Effector memory CD4-positive, alpha-beta T cell (primary cell): ENCODE measurements at regions not wholly inside any gene's neighbourhood (a gene's known extent, or its start where the extent isn't known, plus 50 kb on each side); places are given as distances from the start of the nearest gene placed in this dataset.

Experiments
- DNase-seq, 3 donors: peaks; one replicate each; pipeline ENCODE4 v3.0.0-alpha.2; 2020
- H3K27ac ChIP-seq: 2 replicates; pipeline ENCODE4 v1.7.0; 2013; ENCODE audit warnings: mild to moderate bottlenecking, low read length, moderate library complexity; ENCODE audit not compliant: insufficient read depth, poor library complexity, severe bottlenecking
- H3K27me3 ChIP-seq: replicated peaks from 2 replicates; pipeline ENCODE4 v1.7.0; 2013; ENCODE audit warnings: mild to moderate bottlenecking, low read length; ENCODE audit not compliant: insufficient read depth, control insufficient read depth, poor library complexity, severe bottlenecking
- H3K36me3 ChIP-seq: 2 replicates; pipeline ENCODE4 v1.7.0; 2013; ENCODE audit warnings: mild to moderate bottlenecking, low read length, moderate library complexity; ENCODE audit not compliant: control insufficient read depth, insufficient read depth
- H3K4me1 ChIP-seq: 2 replicates; pipeline ENCODE4 v1.7.0; 2013; ENCODE audit warnings: low read length, mild to moderate bottlenecking; ENCODE audit not compliant: control insufficient read depth, insufficient read depth, poor library complexity, severe bottlenecking
- H3K4me3 ChIP-seq: 2 replicates; pipeline ENCODE4 v1.7.0; 2013; ENCODE audit warnings: low read length, low read depth, mild to moderate bottlenecking; ENCODE audit not compliant: insufficient read depth, poor library complexity, severe bottlenecking
- H3K9me3 ChIP-seq: 2 replicates; pipeline ENCODE4 v1.7.0; 2013; ENCODE audit warnings: mild to moderate bottlenecking, low read length, moderate library complexity; ENCODE audit not compliant: control insufficient read depth

DNA sequence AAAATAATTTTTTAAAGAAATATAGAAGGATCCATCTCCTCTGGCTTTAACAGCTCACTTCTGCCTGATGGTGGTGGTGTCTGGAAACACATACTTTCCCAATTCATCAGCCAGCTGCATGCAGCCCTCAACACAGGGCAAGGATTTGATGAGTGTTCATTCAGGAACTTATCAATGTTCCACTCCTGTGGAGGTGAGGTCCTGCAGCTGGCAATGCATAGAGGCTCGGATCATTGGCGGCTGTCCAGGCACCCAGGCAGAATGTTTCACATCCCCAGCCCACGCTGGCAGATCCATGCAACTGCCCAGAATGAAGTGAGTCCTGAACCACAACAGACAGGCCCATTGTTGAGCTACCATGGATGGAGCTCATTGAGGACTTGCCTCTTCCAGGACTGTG, 55.2 kb upstream of the KCNMA1 start:
- no peaks in the 10 kb centered on the region for H3K9me3 ChIP-seq
- H3K4me1 ChIP-seq = no peaks in the 10 kb centered on the region
- no peaks in the 10 kb centered on the region for H3K27me3 ChIP-seq
- DNase-seq = no peak
- H3K4me3 ChIP-seq = no peak overlapping the region
- H3K27ac ChIP-seq = no peak overlapping the region
- H3K36me3 ChIP-seq = no peaks in the 10 kb centered on the region

DNA sequence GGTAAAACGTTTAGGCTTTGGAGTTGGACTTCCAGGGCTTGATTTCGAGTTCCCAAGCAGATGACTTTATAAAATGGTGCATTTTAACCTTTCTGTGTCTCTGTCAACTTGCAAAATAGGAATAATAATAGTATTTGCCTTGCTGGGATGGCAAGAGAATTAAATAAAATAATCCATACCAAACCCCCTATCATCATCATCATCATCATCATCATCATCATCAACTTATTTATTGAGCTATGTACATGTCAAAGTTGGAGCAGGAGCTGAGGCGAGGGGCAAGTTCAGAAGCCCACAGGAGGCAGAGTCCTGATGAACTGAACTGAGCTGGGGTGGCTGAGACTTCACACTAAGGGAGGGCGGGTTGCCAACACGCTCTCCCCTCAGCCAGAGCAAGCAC, 51.7 kb upstream of the KCNMA1 start:
- Histone ChIP-seq H3K4me3 (no peak overlapping the region), H3K27me3 (no peaks in the 10 kb centered on the region), H3K9me3 (no peaks in the 10 kb centered on the region), H3K4me1 (no peaks in the 10 kb centered on the region), H3K27ac (no peak overlapping the region), H3K36me3 (no peaks in the 10 kb centered on the region)
- DNase-seq = no peak

DNA sequence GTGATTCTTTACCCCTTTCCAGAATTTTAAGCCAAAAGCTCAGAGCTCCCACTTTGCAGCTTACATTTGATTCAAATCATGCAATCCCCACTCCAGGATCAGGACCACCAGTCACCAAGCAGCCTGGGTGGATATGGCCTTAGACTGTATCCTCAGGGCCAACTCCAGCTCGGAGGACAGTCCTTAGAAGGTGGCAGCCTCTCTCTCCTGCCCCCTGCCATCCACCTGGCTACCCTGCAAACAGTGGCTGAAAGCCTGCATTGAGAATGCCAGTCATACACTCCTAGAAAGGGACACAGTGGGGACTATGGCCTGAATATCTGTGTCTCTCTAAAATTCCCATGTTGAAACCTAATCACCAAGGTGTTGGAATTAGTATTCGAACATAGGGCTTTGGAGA, 50.0 kb upstream of the KCNMA1 start:
- no peaks in the 10 kb centered on the region for H3K36me3 ChIP-seq
- no peaks in the 10 kb centered on the region for H3K9me3 ChIP-seq
- no peak overlapping the region for H3K4me3 ChIP-seq
- no peaks in the 10 kb centered on the region for H3K4me1 ChIP-seq
- H3K27me3 ChIP-seq = no peaks in the 10 kb centered on the region
- no peak overlapping the region for H3K27ac ChIP-seq
- no peak for DNase-seq
